ENCODE measurements at regions not wholly inside any gene's neighbourhood (a gene's known extent, or its start where the extent isn't known, plus 50 kb on each side); places are given as distances from the start of the nearest gene placed in this dataset.
A peak's percentile ranks its signal among the peaks of the same experiment; 100 is the strongest.

DNA sequence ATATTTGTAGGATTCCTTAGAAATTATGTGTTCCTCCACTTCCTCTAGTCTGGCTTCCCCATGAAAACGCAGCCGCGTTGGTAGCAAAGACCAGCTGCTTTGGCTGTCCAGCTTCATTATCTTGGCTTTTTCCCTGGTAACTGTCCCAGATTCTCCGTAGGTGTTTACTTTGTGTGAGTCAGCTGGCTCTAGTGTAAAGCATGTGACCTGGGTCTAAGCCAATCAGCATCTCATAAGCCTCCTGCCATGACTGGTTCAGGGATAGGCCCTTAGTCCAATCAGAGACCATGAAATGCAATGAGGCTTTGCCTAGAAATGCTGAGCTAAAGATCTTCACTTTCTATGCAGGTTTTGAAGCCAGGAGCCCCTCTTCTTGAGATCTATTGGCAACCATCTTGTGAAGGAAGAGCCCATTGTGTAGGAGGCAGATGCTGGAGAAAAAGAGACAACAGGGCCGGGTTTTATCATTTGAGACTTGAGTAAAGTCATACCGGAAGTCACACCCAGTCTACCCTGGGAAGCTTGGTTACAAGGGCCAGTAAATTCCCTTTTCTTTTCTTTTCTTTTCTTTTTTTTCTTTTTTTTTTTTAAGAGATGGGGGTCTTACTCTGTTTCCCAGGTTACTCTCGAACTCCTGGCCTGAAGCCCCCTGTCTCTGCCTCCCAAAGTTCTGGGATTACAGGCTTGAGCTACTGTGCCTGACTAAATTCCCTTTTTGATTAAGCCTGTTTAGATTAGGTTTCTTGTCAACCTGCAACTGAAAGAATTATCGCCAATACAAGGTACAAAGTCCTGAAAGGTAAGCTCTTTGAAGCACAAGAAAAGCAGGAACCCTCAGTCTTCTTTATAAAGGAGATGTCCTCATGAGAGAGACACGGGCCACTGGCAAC is 256.5 kb upstream of the RREB1 start (continued):
- TF ChIP-seq, protein P1, sequence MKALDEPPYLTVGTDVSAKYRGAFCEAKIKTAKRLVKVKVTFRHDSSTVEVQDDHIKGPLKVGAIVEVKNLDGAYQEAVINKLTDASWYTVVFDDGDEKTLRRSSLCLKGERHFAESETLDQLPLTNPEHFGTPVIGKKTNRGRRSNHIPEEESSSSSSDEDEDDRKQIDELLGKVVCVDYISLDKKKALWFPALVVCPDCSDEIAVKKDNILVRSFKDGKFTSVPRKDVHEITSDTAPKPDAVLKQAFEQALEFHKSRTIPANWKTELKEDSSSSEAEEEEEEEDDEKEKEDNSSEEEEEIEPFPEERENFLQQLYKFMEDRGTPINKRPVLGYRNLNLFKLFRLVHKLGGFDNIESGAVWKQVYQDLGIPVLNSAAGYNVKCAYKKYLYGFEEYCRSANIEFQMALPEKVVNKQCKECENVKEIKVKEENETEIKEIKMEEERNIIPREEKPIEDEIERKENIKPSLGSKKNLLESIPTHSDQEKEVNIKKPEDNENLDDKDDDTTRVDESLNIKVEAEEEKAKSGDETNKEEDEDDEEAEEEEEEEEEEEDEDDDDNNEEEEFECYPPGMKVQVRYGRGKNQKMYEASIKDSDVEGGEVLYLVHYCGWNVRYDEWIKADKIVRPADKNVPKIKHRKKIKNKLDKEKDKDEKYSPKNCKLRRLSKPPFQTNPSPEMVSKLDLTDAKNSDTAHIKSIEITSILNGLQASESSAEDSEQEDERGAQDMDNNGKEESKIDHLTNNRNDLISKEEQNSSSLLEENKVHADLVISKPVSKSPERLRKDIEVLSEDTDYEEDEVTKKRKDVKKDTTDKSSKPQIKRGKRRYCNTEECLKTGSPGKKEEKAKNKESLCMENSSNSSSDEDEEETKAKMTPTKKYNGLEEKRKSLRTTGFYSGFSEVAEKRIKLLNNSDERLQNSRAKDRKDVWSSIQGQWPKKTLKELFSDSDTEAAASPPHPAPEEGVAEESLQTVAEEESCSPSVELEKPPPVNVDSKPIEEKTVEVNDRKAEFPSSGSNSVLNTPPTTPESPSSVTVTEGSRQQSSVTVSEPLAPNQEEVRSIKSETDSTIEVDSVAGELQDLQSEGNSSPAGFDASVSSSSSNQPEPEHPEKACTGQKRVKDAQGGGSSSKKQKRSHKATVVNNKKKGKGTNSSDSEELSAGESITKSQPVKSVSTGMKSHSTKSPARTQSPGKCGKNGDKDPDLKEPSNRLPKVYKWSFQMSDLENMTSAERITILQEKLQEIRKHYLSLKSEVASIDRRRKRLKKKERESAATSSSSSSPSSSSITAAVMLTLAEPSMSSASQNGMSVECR (CRISPR knock-in tag; IDR thresholded peaks at IDR 0.05), result no peak
- TF ChIP-seq CREB1 (IDR thresholded peaks at IDR 0.05) (no peak), CREB1 (CRISPR knock-in tag; IDR thresholded peaks at IDR 0.05) (no peak), TFAM (CRISPR knock-in tag; conservative IDR thresholded peaks at IDR 0.05) (no peak), ILK (tag; IDR thresholded peaks at IDR 0.05; ENCODE audit: borderline replicate concordance, low read depth) (peak; percentile 70; the same call in 1 of the 2 replicates), ZNF699 (CRISPR knock-in tag; IDR thresholded peaks at IDR 0.05; ENCODE audit: insufficient replicate concordance) (no peak), NONO (IDR thresholded peaks at IDR 0.05; ENCODE audit: low read depth in 2 of 2, low read length in 1 of 2) (no peak), PTTG1 (tag; IDR thresholded peaks at IDR 0.05; ENCODE audit: low read depth) (peak; percentile 56; the same call in 1 of the 2 replicates), L3MBTL2 (IDR thresholded peaks at IDR 0.05) (peak; percentile 99), HIVEP1 (CRISPR knock-in tag; IDR thresholded peaks at IDR 0.05) (0 out of 2 replicates have a peak, but pooled peaks have one; percentile 26), ZNF165 (CRISPR knock-in tag; IDR thresholded peaks at IDR 0.05; ENCODE audit: borderline replicate concordance) (no peak), ZNF41 (CRISPR knock-in tag; conservative IDR thresholded peaks at IDR 0.05) (no peak), PHB2 (IDR thresholded peaks at IDR 0.05; ENCODE audit: low read depth) (no peak), CC2D1A (IDR thresholded peaks at IDR 0.05) (peak; percentile 93)
- TF ChIP-seq, protein P2, sequence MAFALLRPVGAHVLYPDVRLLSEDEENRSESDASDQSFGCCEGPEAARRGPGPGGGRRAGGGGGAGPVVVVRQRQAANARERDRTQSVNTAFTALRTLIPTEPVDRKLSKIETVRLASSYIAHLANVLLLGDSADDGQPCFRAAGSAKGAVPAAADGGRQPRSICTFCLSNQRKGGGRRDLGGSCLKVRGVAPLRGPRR (CRISPR knock-in tag; IDR thresholded peaks at IDR 0.05), result no peak
- TF ChIP-seq, protein P3, sequence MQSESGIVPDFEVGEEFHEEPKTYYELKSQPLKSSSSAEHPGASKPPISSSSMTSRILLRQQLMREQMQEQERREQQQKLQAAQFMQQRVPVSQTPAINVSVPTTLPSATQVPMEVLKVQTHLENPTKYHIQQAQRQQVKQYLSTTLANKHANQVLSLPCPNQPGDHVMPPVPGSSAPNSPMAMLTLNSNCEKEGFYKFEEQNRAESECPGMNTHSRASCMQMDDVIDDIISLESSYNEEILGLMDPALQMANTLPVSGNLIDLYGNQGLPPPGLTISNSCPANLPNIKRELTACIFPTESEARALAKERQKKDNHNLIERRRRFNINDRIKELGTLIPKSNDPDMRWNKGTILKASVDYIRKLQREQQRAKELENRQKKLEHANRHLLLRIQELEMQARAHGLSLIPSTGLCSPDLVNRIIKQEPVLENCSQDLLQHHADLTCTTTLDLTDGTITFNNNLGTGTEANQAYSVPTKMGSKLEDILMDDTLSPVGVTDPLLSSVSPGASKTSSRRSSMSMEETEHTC (IDR thresholded peaks at IDR 0.05), result no peak
- TF ChIP-seq, protein P4, sequence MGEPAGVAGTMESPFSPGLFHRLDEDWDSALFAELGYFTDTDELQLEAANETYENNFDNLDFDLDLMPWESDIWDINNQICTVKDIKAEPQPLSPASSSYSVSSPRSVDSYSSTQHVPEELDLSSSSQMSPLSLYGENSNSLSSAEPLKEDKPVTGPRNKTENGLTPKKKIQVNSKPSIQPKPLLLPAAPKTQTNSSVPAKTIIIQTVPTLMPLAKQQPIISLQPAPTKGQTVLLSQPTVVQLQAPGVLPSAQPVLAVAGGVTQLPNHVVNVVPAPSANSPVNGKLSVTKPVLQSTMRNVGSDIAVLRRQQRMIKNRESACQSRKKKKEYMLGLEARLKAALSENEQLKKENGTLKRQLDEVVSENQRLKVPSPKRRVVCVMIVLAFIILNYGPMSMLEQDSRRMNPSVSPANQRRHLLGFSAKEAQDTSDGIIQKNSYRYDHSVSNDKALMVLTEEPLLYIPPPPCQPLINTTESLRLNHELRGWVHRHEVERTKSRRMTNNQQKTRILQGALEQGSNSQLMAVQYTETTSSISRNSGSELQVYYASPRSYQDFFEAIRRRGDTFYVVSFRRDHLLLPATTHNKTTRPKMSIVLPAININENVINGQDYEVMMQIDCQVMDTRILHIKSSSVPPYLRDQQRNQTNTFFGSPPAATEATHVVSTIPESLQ (CRISPR knock-in tag; IDR thresholded peaks at IDR 0.05), result 0 out of 2 replicates have a peak, but pooled peaks have one; percentile 8
- TF ChIP-seq, protein P5, sequence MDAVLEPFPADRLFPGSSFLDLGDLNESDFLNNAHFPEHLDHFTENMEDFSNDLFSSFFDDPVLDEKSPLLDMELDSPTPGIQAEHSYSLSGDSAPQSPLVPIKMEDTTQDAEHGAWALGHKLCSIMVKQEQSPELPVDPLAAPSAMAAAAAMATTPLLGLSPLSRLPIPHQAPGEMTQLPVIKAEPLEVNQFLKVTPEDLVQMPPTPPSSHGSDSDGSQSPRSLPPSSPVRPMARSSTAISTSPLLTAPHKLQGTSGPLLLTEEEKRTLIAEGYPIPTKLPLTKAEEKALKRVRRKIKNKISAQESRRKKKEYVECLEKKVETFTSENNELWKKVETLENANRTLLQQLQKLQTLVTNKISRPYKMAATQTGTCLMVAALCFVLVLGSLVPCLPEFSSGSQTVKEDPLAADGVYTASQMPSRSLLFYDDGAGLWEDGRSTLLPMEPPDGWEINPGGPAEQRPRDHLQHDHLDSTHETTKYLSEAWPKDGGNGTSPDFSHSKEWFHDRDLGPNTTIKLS (IDR thresholded peaks at IDR 0.05; ENCODE audit: borderline replicate concordance, low read depth), result 0 out of 2 replicates have a peak, but pooled peaks have one; percentile 54

Data from K562 (cell line).